GM21447 (cell line): ENCODE measurements at regions not wholly inside any gene's neighbourhood (a gene's known extent, or its start where the extent isn't known, plus 50 kb on each side); places are given as distances from the start of the nearest gene placed in this dataset.

Source experiments
- ATAC-seq: cut with Tn5 transposase; IDR thresholded peaks from one replicate; pipeline ENCODE4 v1.9.1; 2021; ENCODE audit not compliant: unreplicated experiment

DNA sequence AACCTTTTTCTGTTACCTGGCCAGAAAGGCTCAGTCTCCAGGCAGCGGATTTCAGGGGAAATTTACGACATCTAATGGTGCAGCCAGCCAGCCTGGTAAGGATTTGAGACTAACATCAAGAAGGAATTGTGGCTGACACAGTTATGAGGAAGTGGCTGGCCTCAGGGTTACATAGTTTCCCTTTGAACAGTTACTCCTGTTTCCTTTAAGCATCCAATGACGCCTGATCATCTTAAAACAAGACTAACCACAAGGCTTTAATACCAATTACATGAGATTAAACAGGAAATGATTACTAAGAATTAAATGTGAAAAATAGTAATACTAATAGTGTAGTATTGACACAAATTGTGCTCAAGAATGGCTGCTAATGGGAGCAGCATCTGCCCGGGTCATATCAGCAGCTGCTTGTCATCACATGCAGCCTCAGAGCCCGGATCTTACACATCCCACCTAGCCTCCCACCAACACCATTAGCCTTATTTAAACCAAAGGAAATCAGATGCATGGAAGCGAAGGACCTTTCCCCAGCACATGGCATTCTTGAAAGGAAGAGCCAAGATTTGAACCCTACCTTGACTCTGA, 431.8 kb downstream of the PMP22 start:
- no peak for ATAC-seq

DNA sequence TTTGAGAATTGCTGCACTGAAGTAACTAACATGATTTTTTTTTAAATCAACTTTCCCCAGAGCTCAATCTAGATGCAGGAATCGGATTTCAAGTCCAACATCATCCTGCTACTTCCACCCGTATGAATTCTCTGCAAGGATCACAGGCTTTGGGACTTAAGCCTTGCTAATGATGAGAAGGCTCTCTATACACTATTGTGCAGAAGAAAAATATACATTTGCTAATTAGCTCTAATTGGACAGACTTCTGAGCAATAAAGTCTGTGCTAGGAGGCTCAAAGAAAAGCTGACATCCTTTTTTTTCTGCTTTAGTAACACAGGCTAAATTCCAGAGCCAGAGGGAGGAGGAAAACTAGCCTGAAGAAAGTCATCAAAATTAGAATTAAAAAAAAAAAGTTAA, 433.6 kb downstream of the PMP22 start:
- no peak for ATAC-seq

DNA sequence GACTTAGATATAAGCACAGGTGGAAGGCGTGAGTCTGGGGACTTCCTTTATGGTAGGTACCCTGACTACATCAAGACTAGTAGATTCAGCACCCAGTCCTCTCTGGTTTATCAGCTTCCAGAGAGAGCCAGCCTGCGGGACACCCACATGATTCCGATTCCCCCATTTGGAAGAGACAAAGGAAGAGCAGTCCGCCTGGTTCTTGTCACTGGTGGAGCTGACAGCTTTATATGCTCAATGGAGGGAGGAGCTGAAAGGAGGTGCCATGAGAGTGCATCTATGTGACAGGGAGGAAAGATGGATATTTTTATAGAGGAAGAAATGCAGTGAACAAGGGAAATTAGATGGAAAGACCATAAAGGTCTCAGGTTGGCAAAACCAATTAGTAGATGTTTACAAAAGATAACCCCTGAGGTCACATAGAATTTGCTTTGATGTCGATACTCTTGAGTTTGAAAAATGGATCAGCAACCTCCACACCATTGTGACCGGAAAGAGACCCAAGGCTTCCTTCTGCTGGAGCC, 437.7 kb downstream of the PMP22 start:
- no peak for ATAC-seq

DNA sequence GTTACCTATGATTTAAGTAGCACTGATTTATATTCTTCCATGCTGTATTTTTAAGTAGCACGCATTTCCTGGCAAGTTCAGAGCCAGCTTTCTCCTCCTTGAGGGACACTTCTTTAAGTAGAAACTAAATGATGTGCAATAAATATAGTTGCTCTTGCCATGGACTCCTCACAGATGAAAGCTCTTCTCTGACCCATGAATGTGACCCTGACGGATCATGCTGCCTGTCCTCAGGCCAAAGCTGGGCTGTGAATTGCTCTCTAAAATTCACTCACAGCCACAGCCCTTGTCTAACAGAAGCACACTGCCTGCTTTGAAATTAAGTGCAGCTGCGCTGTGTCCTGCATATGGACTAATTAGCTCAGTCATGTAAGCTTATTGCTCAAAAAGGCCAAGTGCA, 438.8 kb downstream of the PMP22 start:
- ATAC-seq = no peak

DNA sequence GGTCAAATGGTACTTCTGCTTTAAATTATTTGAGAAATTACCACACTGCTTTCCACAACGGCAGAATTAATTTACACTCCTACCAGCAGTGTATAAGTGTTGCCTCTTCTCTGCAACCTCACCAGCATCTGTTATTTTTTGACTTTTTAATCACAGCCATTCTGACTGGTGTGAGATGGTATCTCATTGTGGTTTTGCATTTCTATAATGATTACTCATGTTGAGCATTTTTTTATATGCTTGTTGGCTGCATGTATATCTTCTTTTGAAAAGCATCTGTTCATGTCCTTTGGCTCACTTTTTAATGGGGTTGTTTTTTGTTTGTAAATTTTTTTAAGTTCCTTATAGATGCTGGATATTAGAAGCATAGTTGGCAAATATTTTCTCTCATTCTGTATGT, 446.7 kb downstream of the PMP22 start:
- ATAC-seq = no peak

DNA sequence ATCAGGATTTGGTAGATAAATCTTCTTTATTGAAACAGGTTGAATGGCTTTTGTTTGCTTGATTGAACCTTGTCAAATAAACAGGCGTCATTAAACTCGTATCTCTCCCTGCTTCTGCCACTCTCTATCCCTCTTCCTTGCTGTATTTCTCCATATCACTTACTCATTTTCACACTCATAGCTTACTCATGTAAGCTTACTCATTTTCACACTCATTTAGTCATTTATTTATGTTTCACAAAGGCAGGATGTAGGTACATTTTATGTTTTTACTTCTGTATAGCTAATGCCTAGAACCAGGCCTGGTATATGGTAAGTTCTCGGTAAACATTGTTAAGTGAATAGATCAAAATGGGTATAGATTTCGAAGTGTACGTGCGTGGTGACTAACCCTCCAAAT, 450.0 kb downstream of the PMP22 start:
- no peak for ATAC-seq

DNA sequence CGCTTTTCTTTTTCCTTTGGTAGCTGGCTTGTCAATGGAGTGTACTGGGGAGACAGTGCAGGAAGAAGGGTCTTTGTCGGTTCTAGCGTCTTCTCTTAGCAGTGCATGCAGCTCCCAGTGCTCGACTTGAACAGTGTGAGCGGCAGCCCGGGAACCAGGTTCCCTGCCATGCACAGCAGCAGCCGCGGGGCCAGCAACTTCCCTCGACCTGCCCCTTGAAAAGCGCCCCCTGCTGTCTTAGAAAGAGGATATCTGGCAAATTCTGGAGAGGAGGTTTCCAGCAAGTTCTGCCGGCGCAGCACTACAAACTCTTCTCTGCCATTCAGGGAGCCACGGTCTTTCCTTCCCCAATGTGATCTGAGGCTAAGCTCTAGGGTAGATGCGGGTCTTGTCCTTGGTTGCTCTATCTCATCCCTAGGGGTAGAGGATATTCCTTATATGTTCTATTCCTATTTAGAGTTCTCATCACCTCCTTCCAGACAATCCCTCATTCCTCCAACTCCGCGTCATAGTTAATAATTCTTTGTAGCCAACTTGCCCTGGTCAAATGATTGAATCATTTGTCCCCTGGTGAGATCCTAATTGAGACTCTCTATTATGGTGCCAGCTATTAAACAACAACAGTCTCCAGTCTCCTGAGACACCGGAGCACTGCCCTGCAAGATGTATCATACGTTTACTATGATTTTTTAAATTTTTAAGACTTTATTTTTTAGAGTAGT, 451.3 kb downstream of the PMP22 start:
- ATAC-seq = no peak

DNA sequence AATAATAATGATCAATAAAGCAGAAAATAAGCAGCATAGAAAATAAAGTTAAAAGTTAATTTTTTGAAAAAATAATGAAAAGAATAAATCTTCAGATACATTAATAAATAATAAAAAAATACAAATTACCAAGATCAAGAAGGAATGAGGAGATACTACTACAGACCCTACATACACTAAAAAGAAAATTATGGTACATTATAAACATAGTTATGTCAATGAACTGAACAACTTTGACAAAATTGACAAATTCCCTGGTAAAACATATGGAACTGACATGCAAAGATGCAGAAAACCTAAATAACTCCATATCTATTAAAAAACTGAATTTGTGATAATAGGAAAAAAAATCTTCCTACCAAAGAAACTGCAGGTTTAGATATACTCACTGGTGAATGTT, 456.7 kb downstream of the PMP22 start:
- no peak for ATAC-seq

DNA sequence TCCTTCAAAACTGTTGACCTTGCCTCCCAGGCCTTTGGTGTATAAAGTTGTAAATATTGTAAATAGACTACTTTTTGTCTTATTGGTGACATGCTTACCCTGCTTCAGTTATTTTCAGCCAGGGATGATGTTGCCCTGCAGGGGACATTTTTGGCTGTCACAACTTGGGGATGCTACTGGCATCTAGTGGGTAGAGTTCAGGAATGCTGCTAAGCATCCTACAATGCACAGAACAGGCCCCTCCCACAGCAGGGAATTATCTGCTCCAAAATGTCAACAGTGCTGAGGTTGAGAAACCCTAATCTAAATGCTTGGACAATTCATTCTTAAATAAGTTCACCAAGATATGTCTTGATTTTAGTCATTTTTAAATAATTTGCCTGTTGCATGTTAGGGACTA, 459.8 kb downstream of the PMP22 start:
- no peak for ATAC-seq

DNA sequence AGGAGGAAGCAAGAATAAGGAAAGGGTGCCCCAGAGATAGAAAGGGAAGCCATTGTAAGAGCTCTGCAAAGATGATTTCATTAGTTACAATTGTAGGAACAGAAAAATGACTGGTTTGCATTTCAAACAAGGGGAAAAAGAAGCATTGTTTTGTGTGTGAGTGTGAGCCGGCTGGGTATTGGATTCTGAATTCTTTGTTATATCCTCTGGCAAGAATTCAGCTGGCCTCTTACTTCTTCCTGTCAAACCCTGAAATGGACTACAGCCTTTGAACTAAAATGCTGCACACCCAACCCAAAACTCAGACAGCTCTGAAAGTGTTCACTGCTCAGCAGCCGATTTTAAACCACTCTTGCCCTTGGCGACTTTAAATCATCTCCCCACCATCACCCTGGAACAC, 461.3 kb downstream of the PMP22 start:
- no peak for ATAC-seq

DNA sequence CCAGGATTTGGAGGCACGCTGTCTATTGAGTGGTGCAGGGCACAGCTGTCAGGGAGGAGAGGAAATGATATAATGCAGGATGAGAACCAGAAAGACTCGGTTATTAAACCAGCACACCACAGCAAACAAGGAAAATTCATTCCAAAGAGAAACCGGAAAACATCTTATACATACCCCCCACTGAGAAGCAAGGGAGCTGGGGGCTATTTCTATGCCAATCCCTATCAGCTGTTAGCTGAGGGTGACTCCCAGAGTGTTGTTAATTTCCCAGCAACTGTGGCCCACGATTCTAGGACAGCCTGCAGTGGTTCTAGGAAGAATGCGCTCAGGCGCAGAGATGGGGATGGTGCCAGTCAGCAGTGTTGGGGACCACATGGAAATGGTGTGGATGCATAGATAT, 467.3 kb downstream of the PMP22 start:
- ATAC-seq = no peak

DNA sequence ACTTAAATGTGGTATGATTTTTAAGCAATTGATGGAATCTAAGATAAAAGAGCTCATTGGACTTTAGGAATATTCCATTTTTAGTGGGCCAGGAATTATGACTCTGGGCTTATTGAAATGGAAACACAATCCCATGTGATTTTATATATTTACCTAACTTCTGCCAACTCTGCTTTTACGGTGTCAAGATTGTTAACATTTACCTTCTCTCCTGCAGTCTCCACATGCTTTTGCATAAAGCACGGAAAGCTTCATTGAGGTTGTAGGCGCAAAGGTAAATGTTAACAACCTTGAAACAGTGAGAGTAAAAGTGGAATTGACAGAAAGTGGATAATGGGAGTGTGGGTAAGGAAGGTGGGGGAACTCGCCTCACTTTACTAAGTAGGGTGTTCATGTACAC, 468.1 kb downstream of the PMP22 start:
- no peak for ATAC-seq

DNA sequence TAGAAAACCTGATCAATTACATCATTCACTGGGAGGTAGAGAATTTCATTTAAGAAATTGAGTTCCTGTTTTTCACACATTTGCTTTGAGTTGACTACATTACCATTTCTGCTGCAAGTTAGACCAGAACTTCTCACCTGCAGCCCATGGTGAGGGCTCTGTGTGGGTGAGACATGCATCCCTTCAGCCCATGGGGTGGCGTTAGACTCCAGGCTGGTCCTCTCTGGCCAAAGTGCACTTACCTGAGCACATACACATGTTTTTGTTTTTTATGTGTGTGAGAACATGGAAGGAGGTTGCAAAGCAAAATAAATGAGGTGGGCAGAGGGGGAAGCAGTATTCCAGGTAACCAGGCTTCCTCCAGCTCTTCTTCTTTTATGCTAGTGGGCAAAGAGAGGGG, 470.2 kb downstream of the PMP22 start:
- ATAC-seq = no peak

DNA sequence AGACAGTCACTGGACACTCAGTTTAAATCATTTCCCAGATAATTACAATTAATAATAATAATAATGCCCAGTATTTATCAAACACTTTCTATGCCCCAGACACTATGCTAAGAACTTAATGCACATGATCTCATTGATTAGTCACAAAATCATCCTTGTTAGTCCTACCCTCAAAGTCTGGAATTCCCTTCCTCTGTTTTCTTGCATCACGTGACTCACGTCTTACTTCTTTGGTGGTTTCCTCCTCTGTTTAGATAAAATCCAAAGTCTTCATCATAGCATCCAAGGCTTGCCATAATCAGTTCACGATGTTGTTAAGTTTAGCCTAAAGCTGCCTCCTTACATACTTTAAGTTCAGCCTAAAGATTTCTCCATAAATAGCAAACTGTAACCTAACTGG, 471.9 kb downstream of the PMP22 start:
- no peak for ATAC-seq

DNA sequence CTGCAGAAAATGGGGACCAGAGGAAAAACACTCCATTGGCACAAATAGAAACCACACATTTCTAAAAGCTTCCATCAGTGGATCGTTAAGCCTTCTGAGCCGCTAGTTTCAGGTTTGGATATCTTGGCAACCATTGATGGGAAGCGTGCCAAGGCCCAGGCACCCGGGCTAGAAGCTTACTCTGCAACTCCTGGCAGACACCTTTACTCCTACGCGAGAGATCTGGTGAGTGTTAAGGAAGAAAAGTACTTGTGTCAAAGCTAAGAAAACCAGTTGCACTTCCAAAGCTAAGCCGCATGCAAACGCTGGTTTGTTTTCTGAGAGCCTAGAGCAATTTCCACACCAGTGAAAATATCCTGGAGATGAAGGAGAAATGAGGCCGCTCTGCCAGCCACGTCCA, 472.4 kb downstream of the PMP22 start:
- ATAC-seq = no peak

DNA sequence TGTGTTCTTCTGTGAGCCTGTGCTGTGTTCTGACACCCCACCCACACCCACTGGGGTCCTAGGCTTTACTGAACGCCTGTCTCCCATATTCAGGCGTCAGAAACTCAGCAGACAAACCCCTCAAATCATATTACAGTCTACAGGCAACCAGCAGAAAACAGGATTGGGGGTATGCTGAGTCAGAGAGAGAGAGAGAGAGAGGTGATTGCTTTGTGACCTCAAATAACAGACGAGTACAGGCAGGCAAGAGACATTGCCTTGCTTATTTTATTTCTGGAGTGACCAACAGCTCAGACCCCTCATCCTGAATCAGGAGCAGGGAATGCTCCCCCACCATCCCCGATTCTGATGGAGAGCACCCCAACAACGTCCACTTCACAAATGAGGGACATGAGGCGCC, 473.9 kb downstream of the PMP22 start:
- no peak for ATAC-seq

DNA sequence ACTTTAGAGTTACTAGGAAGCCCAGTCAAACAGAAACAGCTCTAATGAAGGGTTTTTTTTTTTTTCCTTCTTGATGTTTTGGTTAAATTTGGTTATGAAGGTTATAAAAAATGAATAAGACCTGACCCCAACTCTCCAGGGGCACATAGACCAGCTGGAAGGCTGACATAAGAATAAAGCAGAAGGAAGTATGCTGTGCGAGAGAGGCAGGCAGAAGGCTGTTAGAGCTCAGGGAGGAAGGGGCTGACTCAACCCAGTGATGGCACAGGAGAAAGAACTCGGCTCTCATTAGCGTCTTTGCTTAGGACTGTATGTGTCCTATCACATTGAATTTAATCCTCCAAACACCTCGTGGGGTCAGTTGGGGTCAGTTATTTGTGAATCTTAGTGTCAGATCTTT, 474.6 kb downstream of the PMP22 start:
- ATAC-seq = no peak

DNA sequence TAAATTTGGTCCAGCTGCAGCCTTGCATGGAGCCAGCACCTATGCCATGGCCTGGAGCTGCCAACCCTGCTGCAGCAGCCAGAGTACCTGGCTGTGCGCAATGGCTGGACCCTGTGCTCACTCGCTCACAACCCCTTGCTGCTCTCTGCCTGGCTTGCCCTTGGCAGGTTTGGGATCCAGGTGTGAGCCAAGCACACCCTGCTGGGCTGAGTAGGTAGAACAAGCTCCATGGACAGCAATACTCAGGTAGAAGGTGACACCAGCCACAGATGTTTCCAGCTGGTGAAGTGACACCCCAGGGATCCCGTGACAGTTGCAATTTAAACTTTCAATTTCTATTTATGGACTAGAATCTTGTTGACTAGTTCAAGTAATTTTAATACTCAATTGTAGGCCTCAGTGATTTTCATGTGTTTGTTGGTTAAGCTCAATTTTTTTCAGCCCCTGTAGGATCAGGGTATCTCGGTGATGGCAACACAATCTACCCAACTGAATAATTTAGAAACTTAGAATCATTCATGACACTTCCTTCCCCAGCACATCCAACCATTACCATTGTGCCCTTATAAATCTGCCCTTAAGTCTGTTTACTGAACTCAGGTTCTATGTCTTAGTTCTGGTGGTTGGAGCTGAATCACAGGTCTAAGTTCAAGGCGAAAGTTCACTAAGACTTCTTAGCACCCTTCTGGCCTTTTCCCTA, 480.0 kb downstream of the PMP22 start:
- ATAC-seq = peak; percentile 77

DNA sequence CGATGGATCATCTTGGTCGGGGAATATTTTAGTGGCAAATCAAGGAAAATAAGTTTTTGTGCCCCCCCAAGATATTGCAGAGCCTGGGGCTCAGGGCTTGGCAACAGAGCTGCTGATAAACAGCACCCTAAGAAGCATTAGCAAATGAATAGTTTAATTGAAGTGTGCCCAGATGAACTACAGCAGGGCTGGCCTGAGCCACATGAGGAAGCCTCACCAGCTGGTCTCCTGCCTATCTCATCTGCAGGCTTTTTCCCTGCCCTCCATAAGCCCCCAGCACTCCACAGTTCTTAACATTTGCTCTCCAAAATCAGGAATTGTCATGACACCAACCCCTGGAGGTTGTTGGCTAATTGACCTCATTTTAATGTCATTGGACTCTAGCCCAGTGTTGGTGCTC, 480.2 kb downstream of the HS3ST3B1 start:
- ATAC-seq = no peak

DNA sequence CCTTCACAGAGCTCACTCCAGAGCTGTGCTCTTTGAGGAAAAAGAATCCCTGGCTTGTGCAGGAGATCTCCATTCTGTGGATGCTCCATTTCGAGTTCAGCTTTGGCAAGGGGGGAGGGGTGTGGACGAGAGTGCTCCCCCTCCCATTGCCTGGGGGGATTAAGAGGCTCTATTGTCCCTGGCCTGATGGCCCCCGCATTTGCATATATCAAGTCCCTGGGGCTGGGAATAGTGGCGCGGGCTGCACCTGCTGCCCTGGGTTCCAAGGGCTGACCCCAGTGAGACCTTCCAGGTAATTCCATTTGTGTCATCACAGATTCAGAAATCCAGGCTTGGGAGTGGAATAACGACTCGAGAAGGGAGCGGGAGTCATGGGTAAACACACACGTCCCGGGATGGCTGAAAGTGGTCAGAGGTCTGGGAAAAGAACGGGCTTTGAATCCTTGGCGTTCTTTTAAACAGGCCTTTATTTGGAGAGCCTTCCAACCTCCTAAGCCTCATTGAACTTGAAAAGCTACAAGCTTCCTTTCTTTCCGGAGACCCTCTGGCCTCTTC, 479.3 kb downstream of the HS3ST3B1 start:
- no peak for ATAC-seq

DNA sequence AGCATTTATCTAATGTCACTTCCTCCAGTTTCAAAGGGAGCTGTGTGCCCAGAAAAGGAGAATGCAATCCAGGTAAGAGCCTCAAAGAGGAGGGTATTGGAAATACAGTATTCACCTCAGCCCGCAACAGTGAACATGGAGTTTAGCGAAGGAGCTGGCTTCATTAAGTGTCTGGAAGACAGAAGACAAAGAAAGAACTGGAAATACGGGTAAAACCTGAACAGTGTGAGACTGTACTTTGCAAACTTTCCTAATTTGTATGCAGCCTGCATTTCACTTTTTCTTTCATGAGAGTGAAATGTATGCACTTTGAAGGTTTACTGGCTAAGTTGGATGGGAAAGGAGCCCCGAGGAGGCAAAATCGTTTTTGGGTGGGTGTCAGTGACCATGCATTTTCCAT, 478.4 kb downstream of the HS3ST3B1 start:
- ATAC-seq = no peak

DNA sequence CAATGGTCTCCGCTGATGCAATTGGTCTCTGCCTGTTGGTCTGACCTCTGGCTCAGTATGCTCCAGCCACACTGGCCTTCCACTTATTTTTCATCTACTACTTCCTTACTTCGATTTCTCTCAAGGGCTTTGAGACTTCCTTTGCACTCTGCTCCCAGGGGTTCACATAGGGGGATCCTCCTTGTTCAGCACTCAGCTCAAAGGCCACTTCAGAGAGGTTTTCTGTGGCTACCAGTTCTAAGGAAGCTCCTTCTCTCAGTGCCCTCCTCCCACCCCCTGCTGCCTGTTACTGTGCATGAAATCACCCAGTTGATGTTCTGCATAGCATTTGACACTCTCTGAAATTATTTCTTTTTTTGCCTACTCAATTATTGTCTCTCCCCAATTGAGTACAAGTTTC, 476.4 kb downstream of the HS3ST3B1 start:
- no peak for ATAC-seq
